Coronary artery (tissue), 2 donors: ENCODE measurements at regions not wholly inside any gene's neighbourhood (a gene's known extent, or its start where the extent isn't known, plus 50 kb on each side); places are given as distances from the start of the nearest gene placed in this dataset.

Experiments used
- DNase-seq: peaks from one replicate; pipeline ENCODE4 v3.0.0-alpha.2; 2017; ENCODE audit warnings: low spot score
- H3K27ac ChIP-seq, 2 donors: fragments of 200-600 bp; sonication (generic); one replicate each; pipeline ENCODE4 v1.5.1; 2016 to 2019
- H3K4me3 ChIP-seq: fragments of 200-600 bp; sonication (generic); 2 replicates; pipeline ENCODE4 v1.5.1; 2016; ENCODE audit warnings: mild to moderate bottlenecking, moderate library complexity
- CTCF ChIP-seq: fragments of 200-600 bp; sonication (generic); IDR thresholded peaks from one replicate; pipeline ENCODE4 v1.5.1; 2019; ENCODE audit warnings: antibody characterized with exemption

- Histone ChIP-seq H3K27ac (no peak overlapping the region), H3K4me3 (no peak overlapping the region)
- no peak for DNase-seq
- no peak for TF ChIP-seq CTCF
These were observed 275.5 kb downstream of the SHOX2 start for GRCh38 chr3:157830556-157831236.

GRCh38 chr3:157829786-157830185 is 276.4 kb downstream of the SHOX2 start:
- Histone ChIP-seq H3K27ac (no peak overlapping the region), H3K4me3 (no peak overlapping the region)
- no peak for DNase-seq
- no peak for TF ChIP-seq CTCF

GRCh38 chr3:157824281-157824680 is 281.9 kb downstream of the SHOX2 start:
- Histone ChIP-seq H3K27ac (no peak overlapping the region), H3K4me3 (no peak overlapping the region)
- no peak for TF ChIP-seq CTCF
- no peak for DNase-seq

- Histone ChIP-seq H3K27ac (no peak overlapping the region), H3K4me3 (no peak overlapping the region)
- DNase-seq = no peak
- TF ChIP-seq CTCF = no peak
These were observed 283.2 kb downstream of the SHOX2 start for GRCh38 chr3:157823050-157823449.

- H3K4me3 ChIP-seq = no peak overlapping the region
- no peak for DNase-seq
- no peak overlapping the region for H3K27ac ChIP-seq
- no peak for TF ChIP-seq CTCF
These were observed 286.1 kb downstream of the SHOX2 start for GRCh38 chr3:157820157-157820517.

- TF ChIP-seq CTCF = no peak
- DNase-seq = no peak
- H3K27ac ChIP-seq = no peak overlapping the region
- no peak overlapping the region for H3K4me3 ChIP-seq
These were observed 286.7 kb downstream of the SHOX2 start for GRCh38 chr3:157819270-157820156.

GRCh38 chr3:157816896-157817295 is 289.3 kb downstream of the SHOX2 start:
- TF ChIP-seq CTCF = no peak
- Histone ChIP-seq H3K4me3 (no peak overlapping the region), H3K27ac (no peak overlapping the region)
- DNase-seq = no peak
